PC-9 (cell line): ENCODE measurements at regions not wholly inside any gene's neighbourhood (a gene's known extent, or its start where the extent isn't known, plus 50 kb on each side); places are given as distances from the start of the nearest gene placed in this dataset.

ENCODE experiments used
- CTCF ChIP-seq: fragments of 200-600 bp; sonication (generic); conservative IDR thresholded peaks from 2 replicates; pipeline ENCODE4 v1.6.1; 2017; ENCODE audit warnings: mixed run types, antibody characterized with exemption, mild to moderate bottlenecking, moderate library complexity
- EZH2 ChIP-seq: fragments of 200-600 bp; sonication (generic); IDR thresholded peaks from 2 replicates; pipeline ENCODE4 v1.8.0; 2017; ENCODE audit warnings: antibody characterized with exemption, low read depth

GRCh38 chr2:117635481-117635880 is 179.0 kb upstream of the DDX18 start:
- no peak for TF ChIP-seq CTCF
- no peak for TF ChIP-seq EZH2
